HG03066 (cell line): ENCODE measurements at regions not wholly inside any gene's neighbourhood (a gene's known extent, or its start where the extent isn't known, plus 50 kb on each side); places are given as distances from the start of the nearest gene placed in this dataset.

Source experiments
- ATAC-seq: cut with Tn5 transposase; IDR thresholded peaks from one replicate; pipeline ENCODE4 v1.9.1; 2021; ENCODE audit warnings: low read depth; ENCODE audit not compliant: unreplicated experiment

DNA sequence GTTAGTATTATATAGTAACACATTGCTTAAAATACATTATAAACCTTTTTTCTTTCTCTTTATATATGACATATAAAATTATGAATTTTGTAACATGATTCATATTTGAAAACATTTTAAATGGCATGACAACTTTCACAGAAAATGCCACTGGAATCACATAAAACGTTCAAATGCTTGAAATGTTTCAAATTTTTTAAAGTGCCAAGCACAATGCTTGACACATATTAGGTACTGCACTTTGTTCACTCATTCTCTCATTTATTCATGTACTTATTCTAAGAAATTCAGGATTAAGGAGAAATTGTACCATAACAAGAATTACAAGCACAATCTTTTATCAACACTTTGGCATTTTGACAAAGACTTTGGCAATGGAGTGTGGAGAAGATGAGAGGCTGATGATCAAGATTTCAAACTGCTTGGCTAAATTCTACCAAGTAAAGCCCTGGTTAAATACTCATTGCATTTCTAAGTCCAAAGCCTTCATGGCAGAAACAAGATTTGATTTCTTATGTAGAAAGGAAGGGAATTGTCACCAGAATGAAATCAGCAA lies 232.2 kb downstream of the C12orf50 start:
- no peak for ATAC-seq

DNA sequence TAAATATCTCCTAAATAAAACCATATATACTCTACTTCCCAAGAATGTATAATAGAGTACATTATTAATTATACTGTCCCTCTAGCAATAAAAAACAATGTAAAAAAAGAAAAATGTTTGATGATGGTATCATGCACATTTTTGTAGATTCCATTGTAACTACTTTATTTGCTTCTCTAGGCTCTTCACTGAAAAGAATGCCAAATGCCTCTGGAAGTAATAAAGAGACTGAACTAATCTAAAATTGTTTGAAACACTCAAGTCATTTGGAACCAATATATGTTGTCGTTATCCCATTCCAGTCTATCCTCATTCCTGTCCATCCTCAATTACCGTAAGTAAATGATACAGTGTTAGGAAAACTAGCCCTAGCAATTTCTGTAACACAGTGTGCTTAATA lies 233.6 kb downstream of the C12orf50 start:
- ATAC-seq: no peak

DNA sequence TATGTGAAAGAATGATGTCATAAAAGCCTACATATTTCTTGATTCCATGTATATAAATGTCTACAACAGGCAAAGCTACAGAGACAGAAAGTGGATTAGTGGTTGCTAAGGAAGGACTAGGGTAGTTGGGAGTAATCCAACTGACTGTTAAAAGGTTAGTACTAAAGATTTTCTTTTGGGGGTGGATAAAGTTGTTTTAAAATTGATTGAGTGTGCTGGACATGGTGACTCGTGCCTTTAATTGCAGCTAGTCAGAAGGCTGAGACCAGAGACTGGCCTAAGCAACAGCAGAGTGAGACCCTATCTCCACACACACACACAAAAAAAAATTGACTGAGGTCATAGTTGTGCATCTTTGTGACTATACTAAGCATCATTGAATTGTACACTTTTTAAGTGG lies 234.3 kb downstream of the C12orf50 start:
- ATAC-seq: no peak

DNA sequence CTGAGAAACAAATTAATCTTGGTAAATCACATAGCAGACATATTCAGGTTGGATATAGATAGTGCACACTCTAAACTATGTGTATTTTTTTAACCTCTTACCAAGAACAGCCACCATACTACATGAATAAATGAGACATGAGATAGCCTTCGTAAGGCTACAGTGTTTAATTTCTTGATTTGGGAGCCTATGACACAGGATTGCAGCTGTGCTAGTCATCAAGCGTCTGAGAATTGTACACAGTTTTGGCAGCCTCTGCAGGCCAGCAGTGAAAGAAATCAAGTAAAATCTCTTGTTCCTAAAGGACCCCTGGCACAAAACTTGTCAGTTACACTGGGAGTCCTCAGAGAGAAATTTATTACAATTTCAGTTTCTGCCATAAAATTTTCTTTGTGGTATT lies 236.1 kb downstream of the C12orf50 start:
- no peak for ATAC-seq

DNA sequence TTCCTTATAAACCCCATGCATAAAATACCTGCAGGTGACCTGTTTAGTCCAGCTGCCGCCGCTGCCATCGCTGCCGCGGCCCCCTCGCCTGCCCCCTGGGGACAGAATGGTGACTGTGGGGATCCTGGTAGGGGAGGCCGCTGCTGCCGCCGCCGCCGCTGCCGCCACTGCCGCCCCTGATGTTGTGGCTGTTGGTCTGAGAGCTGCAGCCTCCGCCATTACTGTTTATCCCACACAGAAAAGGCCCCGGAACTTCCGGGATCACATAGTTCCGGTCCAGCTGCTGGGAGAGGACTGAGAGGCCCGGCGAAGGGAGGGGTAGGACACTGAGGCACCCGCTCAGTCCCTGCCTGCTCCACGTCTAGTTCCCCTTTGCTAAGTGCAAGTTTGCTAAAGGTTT lies 244.9 kb downstream of the C12orf50 start:
- ATAC-seq: no peak

DNA sequence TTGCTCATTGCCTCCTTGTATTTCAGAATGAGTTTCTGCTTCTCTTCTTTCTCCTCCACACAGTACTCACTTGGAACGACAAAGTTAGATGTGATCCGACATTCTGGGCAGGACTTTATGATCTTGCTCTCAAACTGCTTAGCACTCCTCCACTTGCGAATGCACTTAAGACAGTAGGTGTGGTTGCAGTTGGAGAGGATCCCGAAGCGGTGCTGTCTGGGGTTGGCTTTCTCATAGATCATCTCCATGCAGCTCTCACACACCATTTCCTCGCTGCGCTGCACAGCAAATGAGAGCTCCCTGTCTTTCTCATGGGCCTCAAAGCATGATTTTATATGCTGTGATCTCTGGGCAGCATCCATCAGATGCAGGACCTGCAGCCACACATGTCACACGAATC lies 245.7 kb downstream of the C12orf50 start:
- ATAC-seq: no peak

DNA sequence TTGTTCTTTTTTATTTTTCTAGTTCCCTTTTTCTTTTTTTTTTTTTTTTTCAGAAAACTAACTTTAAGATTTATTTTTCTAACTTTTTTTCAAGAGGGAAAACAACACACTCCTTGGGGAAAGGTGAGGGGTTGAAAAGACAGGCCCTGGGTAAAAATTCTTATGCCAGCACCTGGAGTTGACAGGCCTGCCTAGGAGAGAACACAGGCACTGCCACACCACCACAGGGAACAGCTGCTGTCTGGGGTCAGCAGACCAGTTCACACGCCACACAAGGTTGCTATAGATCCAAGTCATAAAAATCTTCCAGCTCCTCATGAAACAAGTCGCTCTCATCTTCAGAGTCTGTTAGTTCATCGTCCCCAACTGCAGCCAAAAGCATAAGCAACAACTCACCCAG lies 246.4 kb downstream of the C12orf50 start:
- ATAC-seq: no peak

DNA sequence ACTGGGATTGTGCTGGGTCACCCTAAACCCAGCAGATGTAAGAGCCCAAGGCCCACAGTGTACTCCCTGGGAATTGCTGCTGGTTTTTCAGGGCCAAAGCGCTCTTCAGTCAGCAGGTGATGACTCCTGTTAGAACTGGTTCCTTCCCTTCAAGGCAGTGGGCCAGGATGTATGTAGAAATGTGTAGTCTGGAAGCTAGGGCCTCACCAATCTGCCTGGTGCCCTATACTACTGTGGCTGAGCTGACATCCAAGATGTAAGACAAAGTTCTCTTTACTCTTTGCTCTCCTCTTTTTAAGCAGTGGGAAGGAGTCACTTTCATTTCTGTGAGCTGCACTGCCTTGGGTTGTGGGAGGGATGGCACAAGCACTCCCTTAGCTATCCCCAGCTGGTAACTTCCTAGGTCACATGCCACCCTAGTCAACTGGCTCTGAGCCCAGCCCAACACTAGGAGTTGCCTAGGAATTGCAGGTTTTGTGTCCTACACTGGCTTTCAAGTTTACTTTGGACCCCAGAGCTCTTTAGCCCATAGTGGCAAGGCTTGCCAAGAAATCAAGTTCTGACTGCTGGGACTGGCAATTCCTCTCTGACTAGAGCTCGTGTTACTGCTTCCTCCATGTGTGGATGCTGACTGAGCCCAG lies 249.2 kb downstream of the C12orf50 start:
- no peak for ATAC-seq

DNA sequence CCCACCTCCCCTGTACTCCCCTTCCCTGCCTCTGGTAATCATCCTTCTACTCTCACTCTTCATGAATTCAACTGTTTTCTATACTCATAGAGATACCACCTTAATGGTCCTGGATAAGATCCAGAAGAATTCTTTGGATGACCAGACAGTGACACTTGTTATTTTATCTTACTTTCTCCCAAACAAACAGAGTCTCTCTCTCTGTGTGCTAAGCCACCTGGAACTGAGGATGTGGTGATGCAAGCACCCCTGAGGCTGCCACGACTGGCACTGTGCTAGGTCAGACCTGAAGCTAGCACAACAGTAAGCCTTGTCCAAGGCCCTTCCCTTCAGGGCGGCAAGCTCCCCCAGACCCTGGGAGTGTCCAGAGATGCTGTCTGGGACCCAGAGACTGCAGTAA lies 250.2 kb downstream of the C12orf50 start:
- ATAC-seq: no peak

DNA sequence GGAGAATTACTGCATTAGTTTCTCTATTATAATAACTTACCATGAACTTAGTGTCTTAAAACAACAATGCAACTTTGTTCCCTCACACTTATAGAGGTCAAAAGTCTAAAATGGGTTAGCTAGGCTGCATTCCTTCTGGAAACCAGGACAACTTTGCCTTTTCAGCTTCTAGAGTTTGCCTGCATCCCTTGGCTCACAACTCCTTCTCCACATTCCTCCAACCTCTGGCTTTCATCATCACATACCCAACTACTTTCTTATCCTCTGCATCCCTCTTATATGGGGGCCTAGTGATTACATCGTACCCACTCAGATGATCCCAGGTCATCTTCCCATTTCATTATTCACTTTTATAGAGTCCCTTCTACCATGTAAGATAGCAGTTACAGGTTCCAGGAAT lies 251.1 kb downstream of the C12orf50 start:
- no peak for ATAC-seq

DNA sequence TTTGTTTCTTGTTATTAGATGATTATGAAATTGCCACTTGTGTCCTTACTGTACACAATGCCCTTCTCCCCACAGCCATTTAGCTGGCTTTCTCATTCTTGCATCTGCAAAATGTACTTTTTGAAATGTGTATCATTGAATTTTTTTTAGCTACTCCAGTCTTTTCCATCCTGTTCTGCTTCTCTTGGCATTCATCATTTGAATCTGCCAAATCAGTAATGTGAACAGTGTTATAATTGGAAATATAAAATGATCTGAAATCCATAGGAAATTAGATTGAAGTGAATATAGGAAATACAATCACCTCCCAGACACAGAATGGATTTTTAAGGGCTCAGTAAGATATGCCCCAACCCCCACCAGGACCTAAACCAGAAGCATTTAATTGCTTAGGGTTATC lies 253.4 kb downstream of the C12orf50 start:
- no peak for ATAC-seq

DNA sequence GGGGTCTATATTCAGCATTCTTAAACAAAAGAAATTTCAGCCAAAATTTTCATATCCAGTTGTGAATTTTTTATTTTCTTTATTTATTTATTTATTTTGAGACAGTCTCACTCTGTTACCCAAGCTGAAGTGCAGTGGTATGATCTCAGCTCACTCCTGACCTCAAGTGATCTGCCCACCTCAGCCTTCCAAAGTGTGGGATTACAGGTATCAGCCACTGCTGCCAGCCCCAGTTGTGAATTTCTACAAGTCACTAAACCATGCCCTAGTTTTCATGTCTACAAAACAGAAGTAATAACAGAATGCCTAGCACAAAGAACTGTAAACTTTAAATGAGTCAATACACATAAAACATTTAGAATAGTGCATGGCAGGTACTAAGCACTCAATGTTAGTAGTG lies 254.2 kb downstream of the C12orf50 start:
- ATAC-seq: no peak

DNA sequence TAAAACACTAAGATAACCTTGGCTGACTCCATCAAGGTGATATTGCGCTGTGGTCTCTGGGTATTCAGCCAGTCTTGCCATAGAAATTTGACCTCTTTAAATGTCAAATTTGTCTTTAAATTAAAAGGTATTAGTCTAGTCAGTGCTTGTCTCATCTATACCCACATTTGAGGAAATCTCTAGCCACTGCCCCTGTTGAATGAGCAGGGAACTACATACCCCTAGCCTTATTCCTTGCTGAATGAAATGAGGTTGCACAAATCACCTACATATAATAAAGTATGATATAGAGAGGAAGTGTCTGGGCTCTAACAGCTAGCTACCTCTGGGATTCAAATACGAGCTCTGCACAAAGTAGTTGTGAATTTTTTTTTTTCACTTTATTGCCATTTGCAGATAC lies 256.8 kb downstream of the C12orf50 start:
- no peak for ATAC-seq

DNA sequence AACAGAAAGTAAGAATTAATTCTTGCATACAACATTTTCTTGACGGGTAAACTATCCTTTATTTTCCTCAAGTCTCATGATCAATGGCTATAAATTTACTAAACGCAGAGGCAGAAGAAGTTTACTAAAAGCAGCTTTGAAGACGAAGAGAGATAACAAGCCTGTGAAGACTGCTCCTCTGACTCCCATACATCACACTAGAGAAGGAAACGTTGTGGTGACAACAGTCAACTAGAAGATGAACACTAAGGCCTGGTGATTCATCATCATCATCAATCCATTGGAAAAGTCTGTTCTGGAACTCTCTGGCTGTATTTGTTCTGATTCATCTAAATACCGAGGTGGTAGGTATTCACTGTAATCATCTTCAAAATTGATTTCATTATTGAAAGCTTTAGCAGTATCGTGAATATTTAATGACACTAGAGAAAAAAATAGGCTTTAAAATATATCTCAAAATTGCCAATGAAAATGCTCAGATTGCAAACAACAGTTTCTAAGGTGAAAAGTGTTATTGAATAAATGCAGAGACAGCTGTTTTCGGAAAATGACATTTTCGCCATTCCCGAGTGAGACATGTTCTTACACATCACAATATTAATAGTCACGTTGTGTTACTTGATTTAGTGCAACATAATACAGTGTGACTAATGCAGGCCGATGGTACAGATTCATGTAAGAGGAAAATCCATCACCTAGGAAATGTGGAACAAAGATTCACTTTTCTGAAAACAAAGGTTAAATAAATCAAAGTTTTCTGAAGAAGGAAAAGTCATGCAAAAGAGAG lies 260.5 kb downstream of the C12orf50 start:
- ATAC-seq: no peak

DNA sequence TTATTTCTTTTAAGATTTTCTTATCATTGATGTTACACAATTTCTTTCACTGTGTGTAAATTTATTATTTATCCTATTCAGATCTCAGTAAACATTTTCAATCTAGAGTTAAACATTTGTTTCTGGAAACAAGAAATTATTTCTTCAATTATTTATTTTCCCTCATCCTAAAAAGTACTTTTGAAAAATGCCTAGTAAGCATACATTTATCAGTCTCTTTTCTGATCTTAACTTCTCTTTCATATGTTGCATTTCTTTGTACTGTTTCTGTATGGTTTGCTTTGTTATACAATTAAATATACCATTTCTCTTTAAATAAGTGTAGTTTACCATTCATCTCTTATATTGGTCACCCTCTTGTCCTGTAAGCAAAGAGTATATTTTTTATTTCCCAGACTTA lies 263.2 kb downstream of the C12orf50 start:
- ATAC-seq: no peak

DNA sequence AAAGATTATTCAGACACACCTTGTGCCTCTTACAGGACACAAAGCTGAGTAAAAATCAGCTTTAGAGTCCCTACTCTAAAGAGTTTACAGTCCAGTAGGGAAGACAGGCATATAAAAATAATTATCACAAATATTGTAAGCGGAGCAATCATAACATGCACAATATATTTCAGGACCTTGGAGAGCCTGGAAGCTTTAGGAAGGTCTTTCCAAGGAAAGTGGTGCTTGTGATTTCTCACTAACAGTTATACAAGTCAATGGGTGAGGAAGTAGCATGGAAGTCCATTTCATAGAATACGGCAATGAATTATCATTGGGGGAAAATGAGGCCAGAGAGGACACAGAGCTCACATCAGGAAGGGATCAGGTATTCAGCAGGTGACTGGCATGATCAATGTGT lies 268.3 kb downstream of the C12orf50 start:
- ATAC-seq: no peak

DNA sequence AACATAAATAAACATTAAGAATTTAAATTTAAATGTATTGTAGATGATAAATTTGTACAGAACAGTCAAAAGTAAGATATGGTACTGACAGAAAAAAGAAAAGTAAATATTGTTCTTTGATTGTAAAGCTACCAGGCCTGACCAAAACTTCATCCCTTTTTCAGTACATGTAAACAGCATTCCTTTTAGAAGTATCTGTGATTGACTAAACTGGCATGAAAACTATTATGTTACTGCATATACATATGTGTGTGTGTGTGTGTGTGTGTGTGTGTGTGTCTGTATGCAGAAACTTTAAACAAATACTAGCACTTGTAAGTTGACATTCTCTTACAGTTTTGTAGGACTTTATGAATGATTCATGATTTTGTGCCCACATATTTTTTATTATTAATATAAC lies 270.9 kb downstream of the C12orf50 start:
- ATAC-seq: no peak

DNA sequence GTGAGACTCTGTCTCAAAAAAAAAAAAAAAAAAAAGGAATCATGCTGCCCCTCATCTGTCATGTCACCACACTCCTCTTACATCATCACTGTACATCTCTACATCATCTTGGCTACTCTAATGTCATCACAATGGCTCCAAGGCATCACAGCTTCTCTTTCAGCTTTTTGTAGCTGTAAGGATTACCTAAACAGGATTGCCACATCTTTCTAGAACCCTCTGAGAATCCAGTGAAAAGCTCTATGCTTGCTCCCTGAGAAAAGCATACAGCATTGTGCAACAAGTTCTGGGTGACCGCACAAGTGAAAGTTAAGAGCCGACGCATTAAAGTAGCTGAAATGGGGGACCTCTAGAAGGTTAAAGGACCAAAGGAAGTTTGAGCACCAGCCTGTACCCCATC lies 272.5 kb downstream of the C12orf50 start:
- no peak for ATAC-seq

DNA sequence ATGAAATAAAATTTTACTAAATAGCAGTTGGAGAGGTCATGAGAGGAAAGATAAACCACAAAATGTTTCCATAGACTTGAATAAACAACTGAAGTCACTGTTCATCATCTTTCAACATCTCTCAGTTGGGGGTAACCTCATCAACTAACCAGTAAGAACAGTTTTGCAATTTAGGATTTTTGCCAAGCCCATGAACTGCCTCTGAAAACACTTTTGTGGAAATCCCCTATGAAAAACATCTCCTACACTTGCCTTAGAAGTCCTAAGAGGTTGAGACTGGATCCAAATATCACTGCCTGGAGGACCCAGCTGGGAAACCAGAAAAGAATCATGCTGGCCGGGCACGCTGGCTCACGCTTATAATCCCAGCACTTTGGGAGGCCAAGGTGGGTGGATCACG lies 273.1 kb downstream of the C12orf50 start:
- ATAC-seq: no peak

DNA sequence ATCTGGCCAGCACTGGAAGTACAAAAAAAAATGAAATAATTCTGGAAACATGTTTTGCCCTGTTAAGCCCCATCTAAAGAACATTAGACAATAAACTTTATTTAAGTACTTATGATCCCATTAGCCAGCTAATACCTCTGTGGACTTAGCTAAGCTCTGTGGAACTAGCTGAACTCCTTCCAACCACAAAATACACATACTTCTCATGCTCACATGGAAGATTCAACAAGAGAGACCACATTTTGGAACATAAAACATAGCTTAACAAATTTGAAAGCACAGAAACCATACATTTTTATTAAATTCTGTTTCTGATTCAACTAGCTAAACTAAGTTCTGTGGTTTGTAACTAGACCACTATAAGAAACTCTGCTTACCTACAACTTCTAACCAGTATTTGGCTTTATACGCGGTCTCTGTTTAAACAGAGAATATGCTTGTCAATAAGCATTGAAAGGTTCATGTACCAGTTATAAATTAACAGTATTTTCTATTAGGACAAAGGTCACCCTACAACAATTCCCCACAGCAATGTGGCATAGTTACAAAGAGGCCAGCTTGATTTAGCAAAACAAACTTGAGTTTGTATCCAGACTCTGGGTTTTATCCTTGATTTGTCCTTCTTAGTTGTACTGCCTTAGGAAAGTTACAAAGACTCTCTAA lies 300.1 kb downstream of the C12orf50 start:
- ATAC-seq: no peak

DNA sequence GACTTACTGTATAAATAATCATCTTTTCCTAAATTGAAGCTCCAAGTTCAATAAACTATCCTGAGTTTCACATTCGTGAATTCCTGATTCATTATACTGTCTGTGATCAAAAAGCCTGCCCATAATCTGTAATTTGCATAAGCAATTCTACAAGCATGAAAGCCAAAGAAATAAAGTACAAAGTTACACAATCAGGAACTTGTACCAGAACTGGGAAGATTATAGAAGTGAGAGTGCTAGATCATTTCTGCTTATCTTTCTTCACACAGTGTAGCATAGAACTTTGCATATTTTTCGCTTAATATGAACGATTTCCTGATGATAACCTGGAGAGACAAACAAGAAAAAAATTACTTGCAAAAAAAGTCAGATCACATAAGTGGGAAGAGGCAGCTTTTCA lies 308.2 kb downstream of the C12orf50 start:
- no peak for ATAC-seq

DNA sequence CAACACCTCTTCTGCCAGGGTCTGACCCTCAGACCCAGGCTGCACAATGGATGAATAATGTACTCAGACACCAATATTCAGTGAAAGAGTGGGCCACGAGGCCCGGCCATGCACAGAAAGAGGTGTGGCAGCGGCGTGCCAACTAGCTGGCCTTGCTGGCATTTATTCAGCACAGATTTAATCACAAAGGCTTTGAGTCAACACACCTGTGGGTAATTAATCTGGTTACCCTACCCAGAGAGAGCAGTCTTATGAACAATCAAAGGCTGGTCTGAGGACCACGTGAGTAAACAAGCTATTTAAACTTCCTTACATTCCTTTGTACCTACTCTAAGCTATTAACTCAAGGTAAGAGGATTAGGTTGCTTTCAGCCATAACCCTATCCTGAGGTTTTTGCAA lies 324.8 kb downstream of the C12orf50 start:
- no peak for ATAC-seq
